Kidney (tissue), 13 donors: ENCODE measurements at regions not wholly inside any gene's neighbourhood (a gene's known extent, or its start where the extent isn't known, plus 50 kb on each side); places are given as distances from the start of the nearest gene placed in this dataset.

Experiments
- DNase-seq, 5 donors: peaks; one replicate each; pipeline ENCODE4 v3.0.0-alpha.2; 2013 to 2020
- FAIRE-seq: peaks from 2 replicates; lab custom pipeline; 2012; peaks lifted over from hg19 to GRCh38; lab: Jason Lieb, UNC
- H3K27ac ChIP-seq, 2 donors: one replicate each; pipeline ENCODE4 v1.7.0; 2013; ENCODE audit warnings: low read depth in 2 of 2, low read length in 2 of 2, inconsistent platforms in 1 of 2
- H3K27me3 ChIP-seq: one replicate; pipeline ENCODE4 v1.7.1; 2013; ENCODE audit warnings: low read length, inconsistent platforms; ENCODE audit not compliant: control insufficient read depth, insufficient read depth
- H3K36me3 ChIP-seq, 3 donors: one replicate each; pipeline versions ENCODE4 v1.7.0 to v1.7.1; 2013; ENCODE audit warnings: low read length in 3 of 3, control low read depth in 1 of 3, inconsistent platforms in 1 of 3; ENCODE audit not compliant: insufficient read depth in 3 of 3, control insufficient read depth in 2 of 3
- H3K4me1 ChIP-seq, 3 donors: one replicate each; pipeline versions ENCODE4 v1.7.0 to v1.7.1; 2013; ENCODE audit warnings: low read length in 3 of 3, inconsistent platforms in 1 of 3, low read depth in 1 of 3; ENCODE audit not compliant: control insufficient read depth in 2 of 3, insufficient read depth in 2 of 3
- H3K4me3 ChIP-seq, 3 donors: one replicate each; pipeline versions ENCODE4 v1.7.0 to v1.8.1; 2013; ENCODE audit warnings: low read length in 3 of 3, control low read depth in 1 of 3, inconsistent platforms in 1 of 3
- H3K9ac ChIP-seq, 3 donors: one replicate each; pipeline versions ENCODE4 v1.7.0 to v1.7.1; 2013; ENCODE audit warnings: low read length in 3 of 3, control low read depth in 1 of 3, inconsistent platforms in 1 of 3
- H3K9me3 ChIP-seq, 3 donors: one replicate each; pipeline versions ENCODE4 v1.7.0 to v1.7.1; 2013; ENCODE audit warnings: low read length in 3 of 3, control low read depth in 1 of 3, inconsistent platforms in 1 of 3; ENCODE audit not compliant: control insufficient read depth in 2 of 3, insufficient read depth in 1 of 3
- CTCF ChIP-seq: IDR thresholded peaks from 3 replicates; pipeline ENCODE4 v1.5.1; 2012; ENCODE audit warnings: mild to moderate bottlenecking, moderate library complexity, borderline replicate concordance; ENCODE audit not compliant: insufficient read depth; ENCODE audit errors: extremely low read depth
- intact Hi-C: fragments of 100-400 bp; cut with DNase I; formaldehyde crosslinking; loops from one replicate; pipeline ENCODE4 v1.11.1; 2022
- donor health status: control.
- donor health status: control.
- donor health status: control.
- donor health status: control.
- donor health status: control.
- donor health status: DM: yes; HTN: yes; CAD: no.
- donor health status: Normal renal cell carcinoma (clear cell type).

GRCh38 chr20:63062188-63063140 lies 55.7 kb upstream of the BHLHE23 start:
- Histone ChIP-seq H3K27me3 (peaks cover 2% of the 10 kb centered on the region), H3K9me3 (no peaks in the 10 kb centered on the region), H3K4me1 (no peaks in the 10 kb centered on the region), H3K27ac (no peak overlapping the region), H3K9ac (no peak overlapping the region), H3K4me3 (no peak overlapping the region), H3K36me3 (no peaks in the 10 kb centered on the region)
- FAIRE-seq (no peak), DNase-seq (peak in 2 of 5 donors; percentile 4 to 38)
- no peak for TF ChIP-seq CTCF
- intact Hi-C loops, result no loop called here

DNA sequence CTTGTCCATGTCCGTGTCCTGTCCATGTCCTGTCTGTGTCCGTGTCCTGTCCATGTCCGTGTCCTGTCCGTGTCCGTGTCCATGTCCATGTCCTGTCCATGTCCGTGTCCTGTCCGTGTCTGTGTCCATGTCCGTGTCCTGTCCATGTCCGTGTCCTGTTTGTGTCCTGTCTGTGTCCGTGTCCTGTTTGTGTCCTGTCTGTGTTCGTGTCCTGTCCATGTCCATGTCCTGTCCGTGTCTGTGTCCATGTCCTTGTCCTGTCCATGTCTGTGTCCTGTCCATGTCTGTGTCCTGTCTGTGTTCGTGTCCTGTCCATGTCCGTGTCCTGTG lies 55.0 kb upstream of the BHLHE23 start:
- Histone ChIP-seq H3K9me3 (no peaks in the 10 kb centered on the region), H3K36me3 (no peaks in the 10 kb centered on the region), H3K4me1 (no peaks in the 10 kb centered on the region), H3K27me3 (peaks cover 2% of the 10 kb centered on the region), H3K27ac (no peak overlapping the region), H3K9ac (no peak overlapping the region), H3K4me3 (no peak overlapping the region)
- intact Hi-C loops, result no loop called here
- DNase-seq (peak in 2 of 5 donors; percentile 12 to 32), FAIRE-seq (no peak)
- TF ChIP-seq CTCF, result no peak

- FAIRE-seq (no peak), DNase-seq (peak in 2 of 5 donors; percentile 18 to 33)
- no peak overlapping the region for H3K9ac ChIP-seq
- no peak overlapping the region for H3K4me3 ChIP-seq
- H3K4me1 ChIP-seq, result no peaks in the 10 kb centered on the region
- intact Hi-C loops, result no loop called here
- no peaks in the 10 kb centered on the region for H3K36me3 ChIP-seq
- H3K27me3 ChIP-seq, result peaks cover 2% of the 10 kb centered on the region
- TF ChIP-seq CTCF, result no peak
- no peaks in the 10 kb centered on the region for H3K9me3 ChIP-seq
- H3K27ac ChIP-seq, result no peak overlapping the region
Measured at GRCh38 chr20:63061051-63061770, 54.4 kb upstream of the BHLHE23 start.
